Skin epidermis (tissue), 12 donors: ENCODE measurements at regions not wholly inside any gene's neighbourhood (a gene's known extent, or its start where the extent isn't known, plus 50 kb on each side); places are given as distances from the start of the nearest gene placed in this dataset.
"Not testable (repeated sequence)": the region's sequence is repeated elsewhere in the genome, so short reads cannot be mapped to it uniquely, and the experiment has no call there.

Source experiments
- H3K27ac ChIP-seq, 21 experiments: fragments of 200-600 bp; sonication (generic) in 11 of 21; one replicate each; pipeline ENCODE4 v1.5.0; 2020; ENCODE audit warnings: mild to moderate bottlenecking in 3 of 21, inconsistent platforms in 2 of 21, moderate library complexity in 2 of 21
- H3K4me3 ChIP-seq, 7 experiments: fragments of 200-600 bp; sonication (generic) in 2 of 7; one replicate each; pipeline ENCODE4 v1.5.0; 2020; ENCODE audit warnings: inconsistent platforms in 2 of 7, mild to moderate bottlenecking in 2 of 7, moderate library complexity in 1 of 7

DNA sequence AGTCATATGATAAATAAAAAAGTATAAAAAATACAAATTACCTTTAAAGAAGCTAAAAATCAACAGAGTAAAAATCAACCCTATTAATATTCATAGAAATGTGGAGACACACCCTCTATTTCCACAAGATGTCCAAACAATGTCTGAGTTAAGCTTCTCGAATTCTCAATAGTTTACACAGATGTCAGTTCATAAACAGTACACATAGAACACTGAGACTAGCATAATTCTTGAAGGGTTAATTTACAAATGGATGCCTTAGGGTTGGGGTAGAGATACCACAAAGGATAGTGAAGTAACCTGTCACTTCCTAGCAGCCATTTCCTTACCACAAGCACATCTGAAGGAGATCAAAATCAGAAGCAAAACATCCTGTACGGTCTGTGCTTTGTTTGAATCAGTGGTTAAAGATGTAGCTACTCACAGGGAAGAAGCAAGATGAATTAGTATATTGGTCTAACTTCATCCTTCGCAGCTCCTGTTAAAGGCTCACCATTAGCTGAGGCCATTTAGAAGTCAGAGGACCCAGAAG lies 2393.9 kb downstream of the ARAP2 start:
- H3K27ac ChIP-seq: no peak overlapping the region
- H3K4me3 ChIP-seq: no peak overlapping the region

GRCh38 chr4:33853670-33854069 lies 2390.6 kb downstream of the ARAP2 start:
- not testable (repeated sequence) for H3K4me3 ChIP-seq

DNA sequence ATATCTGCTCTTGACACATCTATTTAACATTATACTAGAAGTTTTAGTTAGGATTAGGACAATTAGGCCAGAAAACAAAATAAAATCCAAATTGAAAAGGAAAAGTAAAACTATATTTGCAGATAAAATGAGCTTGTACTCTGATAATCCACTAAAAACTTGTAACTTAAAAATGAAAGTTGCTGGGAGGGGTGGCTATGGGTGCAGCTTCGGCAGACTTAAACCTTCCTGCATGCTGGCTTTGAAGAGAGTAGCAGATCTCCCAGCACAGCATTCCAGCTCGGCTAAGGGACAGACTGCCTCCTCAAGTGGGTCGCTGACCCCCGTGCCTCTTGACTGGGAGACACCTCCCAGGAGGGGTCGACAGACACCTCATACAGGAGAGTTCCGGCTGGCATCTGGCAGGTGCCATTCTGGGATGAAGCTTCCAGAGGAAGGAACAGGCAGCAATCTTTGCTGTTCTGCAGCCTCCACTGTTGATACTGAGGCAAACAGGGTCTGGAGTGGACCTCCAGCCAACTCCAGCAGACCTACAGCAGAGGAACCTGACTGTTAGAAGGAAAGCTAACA lies 2379.9 kb downstream of the ARAP2 start:
- Histone ChIP-seq H3K27ac (no peak overlapping the region), H3K4me3 (no peak overlapping the region)

More at GRCh38 chr4:33853670-33854069, 2390.6 kb downstream of the ARAP2 start:
- not testable (repeated sequence) for H3K27ac ChIP-seq

DNA sequence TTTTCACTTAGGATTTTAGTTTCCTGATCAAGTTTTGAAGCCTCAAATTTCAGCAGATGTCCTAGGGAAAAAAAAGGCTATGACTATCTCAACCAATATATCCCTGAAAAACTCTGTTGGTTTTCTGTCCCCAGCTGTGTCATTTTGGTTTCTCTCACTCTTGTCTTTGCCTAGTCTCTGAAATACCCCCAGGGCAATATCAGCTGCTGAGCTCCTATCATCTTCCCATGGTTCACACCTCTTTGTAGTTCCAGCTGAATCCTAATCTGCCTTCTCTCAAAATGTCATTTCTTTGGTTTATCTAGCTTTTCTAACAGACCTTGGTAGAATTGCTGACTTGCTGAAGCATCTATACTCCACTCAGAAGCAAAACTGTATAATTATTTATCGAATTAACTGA lies 2370.5 kb downstream of the ARAP2 start:
- Histone ChIP-seq H3K27ac (no peak overlapping the region), H3K4me3 (no peak overlapping the region)

DNA sequence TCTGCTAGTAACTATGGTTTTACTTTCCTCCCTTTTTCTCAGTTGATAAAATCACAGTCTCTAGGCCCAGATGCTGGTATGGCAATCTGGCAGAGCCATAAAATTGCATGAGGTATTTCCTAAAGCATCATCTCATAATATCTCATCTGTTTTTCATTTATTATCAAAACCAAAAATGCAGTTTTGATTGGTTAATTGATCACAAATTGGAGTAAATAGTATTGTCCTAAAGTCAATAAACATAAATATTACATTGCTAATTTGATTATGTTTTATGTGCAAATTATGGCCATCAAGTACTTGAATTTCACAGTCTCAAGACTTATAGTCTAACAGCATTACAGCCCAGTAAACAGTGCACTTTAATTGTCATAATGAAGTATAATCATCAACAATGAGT lies 2365.6 kb downstream of the ARAP2 start:
- H3K27ac ChIP-seq: no peak overlapping the region
- H3K4me3 ChIP-seq: no peak overlapping the region

DNA sequence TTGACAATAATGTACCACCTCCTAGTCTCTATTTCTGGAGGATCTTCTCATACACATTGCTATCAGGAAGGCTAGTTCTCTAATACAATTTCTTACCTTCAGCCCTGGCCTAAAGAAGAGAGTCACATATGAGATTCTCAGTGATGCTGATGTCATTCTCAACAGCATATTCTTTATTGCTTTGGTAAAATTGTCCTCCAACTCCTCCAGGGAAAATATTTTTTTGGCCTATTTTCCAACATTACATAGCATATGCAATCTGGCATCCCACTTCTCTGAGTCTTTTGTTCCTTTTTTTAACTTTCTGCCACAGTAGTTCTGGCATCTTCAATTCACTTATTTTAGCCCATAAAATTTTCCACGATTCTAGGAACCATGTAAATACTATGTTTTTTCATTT lies 2363.1 kb downstream of the ARAP2 start:
- Histone ChIP-seq H3K4me3 (no peak overlapping the region), H3K27ac (no peak overlapping the region)

- no peak overlapping the region for H3K4me3 ChIP-seq
- no peak overlapping the region for H3K27ac ChIP-seq
Measured at GRCh38 chr4:33882246-33882990, 2361.9 kb downstream of the ARAP2 start.

- H3K27ac ChIP-seq: no peak overlapping the region
- no peak overlapping the region for H3K4me3 ChIP-seq
Measured at GRCh38 chr4:33883111-33883510, 2361.2 kb downstream of the ARAP2 start.

GRCh38 chr4:33886356-33886755 lies 2358.0 kb downstream of the ARAP2 start:
- no peak overlapping the region for H3K27ac ChIP-seq
- no peak overlapping the region for H3K4me3 ChIP-seq

GRCh38 chr4:33890841-33891240 lies 2353.5 kb downstream of the ARAP2 start:
- no peak overlapping the region for H3K27ac ChIP-seq

GRCh38 chr4:33911959-33912358 lies 2332.4 kb downstream of the ARAP2 start:
- Histone ChIP-seq H3K27ac (no peak overlapping the region), H3K4me3 (no peak overlapping the region)

More at GRCh38 chr4:33890841-33891240, 2353.5 kb downstream of the ARAP2 start:
- no peak overlapping the region for H3K4me3 ChIP-seq

DNA sequence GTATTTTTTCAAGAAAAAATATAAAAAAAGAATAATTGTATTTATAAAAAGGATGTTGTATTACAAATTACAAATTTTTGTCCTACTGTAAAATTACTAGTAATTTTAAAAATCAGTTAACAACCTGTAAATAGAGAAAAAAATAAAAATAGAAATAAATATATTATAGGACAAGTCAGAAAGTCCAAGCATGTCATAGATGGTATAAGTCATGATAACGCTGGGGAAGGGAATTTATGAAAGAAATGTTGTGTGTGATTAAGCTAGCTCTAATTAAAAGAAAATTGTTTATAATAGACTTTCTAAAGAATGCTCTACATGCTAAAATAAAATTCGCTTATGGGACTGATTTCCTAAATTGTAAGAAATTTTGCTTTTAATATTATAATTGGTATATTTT lies 2329.9 kb downstream of the ARAP2 start:
- H3K4me3 ChIP-seq: no peak overlapping the region
- no peak overlapping the region for H3K27ac ChIP-seq

GRCh38 chr4:33923469-33923868 lies 2320.8 kb downstream of the ARAP2 start:
- Histone ChIP-seq H3K4me3 (no peak overlapping the region), H3K27ac (no peak overlapping the region)

- H3K27ac ChIP-seq: no peak overlapping the region
- H3K4me3 ChIP-seq: no peak overlapping the region
Measured at GRCh38 chr4:33924239-33924638, 2320.1 kb downstream of the ARAP2 start.

GRCh38 chr4:33924811-33925210 lies 2319.5 kb downstream of the ARAP2 start:
- H3K27ac ChIP-seq: no peak overlapping the region

DNA sequence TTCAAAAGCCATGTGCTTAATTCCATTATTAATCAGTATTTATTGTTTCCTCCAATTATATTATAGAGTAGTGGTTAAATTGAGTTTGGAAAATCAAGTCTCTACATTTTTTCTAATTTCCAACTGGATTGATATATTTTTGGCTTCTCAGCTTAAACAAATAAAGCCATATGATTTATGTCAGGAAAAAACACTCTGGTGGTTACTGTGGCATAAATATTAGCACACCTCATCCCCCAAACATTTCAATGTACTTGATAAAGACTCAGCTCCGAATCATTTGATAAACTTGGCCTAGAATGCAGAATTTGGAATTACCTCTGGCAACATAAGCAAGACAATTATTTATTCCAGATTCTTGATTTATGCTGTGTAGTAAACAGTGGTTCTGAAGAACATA lies 2313.8 kb downstream of the ARAP2 start:
- no peak overlapping the region for H3K4me3 ChIP-seq
- no peak overlapping the region for H3K27ac ChIP-seq

More at GRCh38 chr4:33924811-33925210, 2319.5 kb downstream of the ARAP2 start:
- no peak overlapping the region for H3K4me3 ChIP-seq

DNA sequence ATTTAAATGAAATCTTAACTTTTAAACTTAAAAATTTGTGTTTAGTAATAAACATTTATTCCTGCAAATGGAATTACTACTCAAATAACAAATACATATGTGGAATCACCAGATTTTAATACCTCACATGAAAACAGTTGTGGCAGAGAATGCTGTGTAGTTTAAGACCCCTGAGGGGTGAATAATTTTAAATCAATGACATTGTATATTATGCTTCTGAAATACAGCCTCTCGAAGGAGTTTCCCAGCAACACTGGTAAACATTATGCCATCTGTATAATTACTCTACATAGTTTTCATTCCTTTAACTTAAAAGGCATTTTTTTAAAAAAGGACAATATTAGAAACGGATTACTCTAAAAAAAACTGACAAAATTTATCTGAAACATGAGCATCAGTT lies 2313.3 kb downstream of the ARAP2 start:
- Histone ChIP-seq H3K27ac (no peak overlapping the region), H3K4me3 (no peak overlapping the region)

DNA sequence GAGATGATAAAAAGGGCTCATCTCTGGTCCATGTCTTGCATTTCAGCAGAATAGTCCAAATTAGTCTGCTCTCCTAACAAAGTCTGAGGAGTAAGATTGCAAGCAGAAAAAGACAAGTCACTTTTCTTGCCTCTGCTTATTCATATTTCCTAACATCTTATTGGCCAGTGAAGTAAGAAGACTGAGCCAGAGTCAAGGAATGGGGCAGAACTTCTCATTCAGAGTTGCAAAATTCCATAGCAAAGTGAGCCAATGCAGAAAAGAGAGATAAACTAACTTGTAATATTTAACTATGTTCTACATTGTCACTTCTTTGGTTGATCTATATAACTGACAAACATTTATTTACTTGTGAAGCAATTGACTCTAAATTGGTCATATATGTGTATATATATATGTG lies 2304.0 kb downstream of the ARAP2 start:
- Histone ChIP-seq H3K4me3 (no peak overlapping the region), H3K27ac (no peak overlapping the region)

DNA sequence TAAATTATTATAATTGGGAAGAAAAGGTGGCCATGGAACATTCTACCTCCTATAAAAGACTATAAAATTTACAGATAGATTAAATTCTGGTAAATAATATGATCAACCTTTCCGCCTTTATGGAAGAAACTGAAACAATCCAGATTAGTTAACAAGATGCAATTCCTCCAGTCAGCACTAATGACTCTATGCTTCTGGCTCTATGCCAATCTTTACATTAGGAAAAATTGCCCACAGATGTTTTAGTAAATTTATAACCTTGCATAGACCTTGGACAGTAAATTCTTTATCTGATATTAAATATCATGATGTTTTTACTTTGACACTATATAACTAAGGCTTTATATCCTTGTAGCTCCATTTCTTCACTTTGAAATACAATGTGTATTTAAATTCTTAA lies 2302.5 kb downstream of the ARAP2 start:
- no peak overlapping the region for H3K27ac ChIP-seq
- H3K4me3 ChIP-seq: no peak overlapping the region

DNA sequence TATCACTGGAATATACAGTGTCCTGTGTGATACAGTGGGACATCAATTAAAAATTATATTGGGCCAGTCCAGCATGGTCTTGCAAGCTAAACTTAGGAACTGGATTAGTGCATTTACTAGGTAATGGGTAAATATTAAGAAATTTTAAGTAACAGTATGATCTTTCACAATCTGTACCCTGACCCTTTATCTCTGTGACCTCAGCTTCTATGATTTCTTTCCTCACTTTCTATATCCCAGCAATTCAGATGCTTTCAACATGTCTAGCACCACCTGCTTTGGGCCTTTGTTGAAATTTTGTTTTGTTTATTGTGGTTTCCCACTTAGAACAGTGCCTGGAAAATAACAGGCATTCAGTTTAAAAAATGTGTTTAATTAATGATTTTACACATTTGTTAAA lies 2295.4 kb downstream of the ARAP2 start:
- H3K4me3 ChIP-seq: no peak overlapping the region
- H3K27ac ChIP-seq: no peak overlapping the region

- H3K4me3 ChIP-seq, H3K27ac ChIP-seq: not testable (repeated sequence)
Measured at GRCh38 chr4:33953848-33954247, 2290.5 kb downstream of the ARAP2 start.
